Parathyroid adenoma (tissue), 2 donors: ENCODE measurements at regions not wholly inside any gene's neighbourhood (a gene's known extent, or its start where the extent isn't known, plus 50 kb on each side); places are given as distances from the start of the nearest gene placed in this dataset.

Experiments
- H2AFZ ChIP-seq: fragments of 300-600 bp; sonication (generic); one replicate; pipeline ENCODE4 v1.7.0; 2017; ENCODE audit warnings: antibody characterized with exemption, mild to moderate bottlenecking
- H3K27ac ChIP-seq: fragments of 300-600 bp; sonication (generic); one replicate; pipeline ENCODE4 v1.7.0; 2017
- H3K27me3 ChIP-seq: fragments of 300-600 bp; sonication (generic); one replicate; pipeline ENCODE4 v1.7.0; 2017; ENCODE audit warnings: low read length; ENCODE audit not compliant: control insufficient read depth, insufficient read depth
- H3K36me3 ChIP-seq: fragments of 300-600 bp; sonication (generic); one replicate; pipeline ENCODE4 v1.7.0; 2017; ENCODE audit warnings: low read length; ENCODE audit not compliant: control insufficient read depth, insufficient read depth
- H3K4me1 ChIP-seq: fragments of 300-600 bp; sonication (generic); one replicate; pipeline ENCODE4 v1.7.0; 2017; ENCODE audit warnings: control low read depth
- H3K4me2 ChIP-seq: fragments of 300-600 bp; sonication (generic); one replicate; pipeline ENCODE4 v1.7.0; 2017; ENCODE audit warnings: low read length
- H3K4me3 ChIP-seq: fragments of 300-600 bp; sonication (generic); one replicate; pipeline ENCODE4 v1.7.0; 2017; ENCODE audit warnings: low read depth, low read length
- H3K79me2 ChIP-seq: fragments of 300-600 bp; sonication (generic); one replicate; pipeline ENCODE4 v1.7.0; 2017; ENCODE audit warnings: control low read depth
- H3K9ac ChIP-seq: fragments of 300-600 bp; sonication (generic); one replicate; pipeline ENCODE4 v1.7.0; 2017; ENCODE audit warnings: mild to moderate bottlenecking
- H3K9me3 ChIP-seq: fragments of 300-600 bp; sonication (generic); one replicate; pipeline ENCODE4 v1.7.0; 2017; ENCODE audit warnings: low read length; ENCODE audit not compliant: control insufficient read depth
- CTCF ChIP-seq: fragments of 300-600 bp; sonication (generic); IDR thresholded peaks from one replicate; pipeline ENCODE4 v1.7.0; 2017; ENCODE audit warnings: antibody characterized with exemption, mild to moderate bottlenecking
- donor health status: primary hyperparathyroidism.

GRCh38 chr14:104434214-104435076 lies 145.1 kb upstream of the C14orf180 start:
- H3K9ac ChIP-seq, result no peak overlapping the region
- no peak overlapping the region for H3K4me2 ChIP-seq
- H3K9me3 ChIP-seq, result no peaks in the 10 kb centered on the region
- no peak for TF ChIP-seq CTCF
- H3K79me2 ChIP-seq, result no peaks in the 10 kb centered on the region
- no peaks in the 10 kb centered on the region for H3K27me3 ChIP-seq
- no peak overlapping the region for H3K27ac ChIP-seq
- H3K4me3 ChIP-seq, result no peak overlapping the region
- no peak overlapping the region for H2AFZ ChIP-seq
- no peaks in the 10 kb centered on the region for H3K4me1 ChIP-seq
- no peaks in the 10 kb centered on the region for H3K36me3 ChIP-seq

GRCh38 chr14:104435147-104436046 lies 144.2 kb upstream of the C14orf180 start:
- no peak overlapping the region for H3K9ac ChIP-seq
- H3K27me3 ChIP-seq, result no peaks in the 10 kb centered on the region
- H2AFZ ChIP-seq, result peak overlapping the region; percentile 70
- H3K4me3 ChIP-seq, result no peak overlapping the region
- H3K4me2 ChIP-seq, result peak overlapping the region; percentile 67
- H3K27ac ChIP-seq, result no peak overlapping the region
- no peaks in the 10 kb centered on the region for H3K4me1 ChIP-seq
- no peak for TF ChIP-seq CTCF
- H3K36me3 ChIP-seq, result no peaks in the 10 kb centered on the region
- no peaks in the 10 kb centered on the region for H3K79me2 ChIP-seq
- H3K9me3 ChIP-seq, result no peaks in the 10 kb centered on the region

GRCh38 chr14:104436047-104436591 lies 143.4 kb upstream of the C14orf180 start:
- H3K36me3 ChIP-seq, result no peaks in the 10 kb centered on the region
- H2AFZ ChIP-seq, result peak overlapping the region; percentile 70
- peak overlapping the region; percentile 67 for H3K4me2 ChIP-seq
- no peaks in the 10 kb centered on the region for H3K27me3 ChIP-seq
- H3K9me3 ChIP-seq, result no peaks in the 10 kb centered on the region
- no peak for TF ChIP-seq CTCF
- H3K4me1 ChIP-seq, result no peaks in the 10 kb centered on the region
- peak overlapping the region; percentile 29 for H3K27ac ChIP-seq
- no peaks in the 10 kb centered on the region for H3K79me2 ChIP-seq
- peak overlapping the region; percentile 27 for H3K4me3 ChIP-seq
- H3K9ac ChIP-seq, result no peak overlapping the region

DNA sequence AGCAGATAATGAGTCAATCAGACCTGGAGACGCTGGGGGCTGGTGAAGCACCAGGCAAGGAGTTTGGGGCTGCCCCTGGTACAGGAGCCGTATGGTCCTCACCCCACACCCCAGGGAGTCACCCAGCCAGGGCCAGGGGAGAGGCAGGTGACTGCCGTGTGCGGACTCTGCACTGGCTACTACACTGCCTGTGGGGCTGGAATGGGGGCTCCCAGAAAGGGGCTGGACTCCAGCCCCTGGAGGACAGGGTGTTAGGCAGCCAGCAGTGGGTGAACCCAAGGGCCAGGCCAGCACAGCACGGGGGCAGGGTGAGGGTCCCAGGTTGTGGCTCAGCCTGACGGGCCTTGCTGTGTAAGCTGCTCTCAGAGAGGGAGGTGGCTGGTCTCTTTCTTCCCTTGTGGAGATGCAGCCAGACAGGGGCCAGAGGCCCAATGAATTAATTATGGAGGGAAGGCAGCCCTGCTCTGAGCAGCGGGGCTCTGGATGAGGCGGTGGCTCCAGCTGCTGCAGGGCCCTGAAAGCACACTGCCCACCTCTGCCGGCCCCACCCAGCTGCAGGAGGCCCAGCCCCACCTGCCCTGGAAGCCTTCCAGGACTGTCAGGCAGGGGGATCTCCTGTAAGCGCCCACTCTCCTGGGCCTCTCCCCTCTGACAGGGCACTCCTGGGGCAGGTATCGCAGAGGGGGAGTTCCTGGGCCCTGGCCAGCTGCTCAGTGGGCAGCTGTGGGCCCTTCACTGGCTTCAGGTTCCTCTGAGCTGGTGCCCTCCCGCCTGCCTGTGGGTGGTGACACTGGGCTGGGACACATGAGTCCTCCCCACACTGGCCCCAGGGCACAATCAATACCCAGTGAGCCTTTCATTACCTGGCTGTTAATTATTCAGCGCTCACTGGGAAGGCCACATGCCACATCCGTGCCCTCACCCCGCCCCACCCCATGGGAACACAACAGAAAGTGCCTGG lies 142.5 kb upstream of the C14orf180 start:
- peak overlapping the region; percentile 70 for H2AFZ ChIP-seq
- peak overlapping the region; percentile 29 for H3K27ac ChIP-seq
- H3K9ac ChIP-seq, result no peak overlapping the region
- H3K9me3 ChIP-seq, result no peaks in the 10 kb centered on the region
- no peaks in the 10 kb centered on the region for H3K4me1 ChIP-seq
- H3K4me2 ChIP-seq, result no peak overlapping the region
- no peak overlapping the region for H3K4me3 ChIP-seq
- no peaks in the 10 kb centered on the region for H3K27me3 ChIP-seq
- H3K79me2 ChIP-seq, result no peaks in the 10 kb centered on the region
- H3K36me3 ChIP-seq, result no peaks in the 10 kb centered on the region
- TF ChIP-seq CTCF, result no peak
